Nephron progenitor cell (in vitro differentiated cells): ENCODE measurements at regions not wholly inside any gene's neighbourhood (a gene's known extent, or its start where the extent isn't known, plus 50 kb on each side); places are given as distances from the start of the nearest gene placed in this dataset.

Experiments used
- DNase-seq: peaks from one replicate; pipeline ENCODE4 v3.0.0; 2021
- H3K27ac Mint-ChIP-seq: 2 replicates; pipeline ENCODE4 v1.8.0; 2021; ENCODE audit warnings: mild to moderate bottlenecking, moderate library complexity, mixed read lengths
- H3K27me3 Mint-ChIP-seq: 2 replicates; pipeline ENCODE4 v1.8.0; 2021; ENCODE audit warnings: mild to moderate bottlenecking, low read depth, mixed read lengths; ENCODE audit not compliant: poor library complexity
- H3K36me3 Mint-ChIP-seq: 2 replicates; pipeline ENCODE4 v1.8.0; 2021; ENCODE audit warnings: low read depth, mixed read lengths
- H3K4me1 Mint-ChIP-seq: 2 replicates; pipeline ENCODE4 v1.8.0; 2021; ENCODE audit warnings: mixed read lengths
- H3K4me3 Mint-ChIP-seq: 2 replicates; pipeline ENCODE4 v1.8.0; 2021; ENCODE audit warnings: mild to moderate bottlenecking, moderate library complexity, mixed read lengths
- H3K9me3 Mint-ChIP-seq: 2 replicates; pipeline ENCODE4 v1.8.0; 2021; ENCODE audit warnings: mild to moderate bottlenecking, moderate library complexity, mixed read lengths
- TF ChIP-seq, protein P1 (sequence below): fragments of 200-600 bp; sonication (generic); IDR thresholded peaks from 2 replicates; pipeline ENCODE4 v1.5.0; 2021; ENCODE audit warnings: antibody characterized with exemption

GRCh38 chr4:188363196-188363595, 224.0 kb downstream of the TRIML1 start:
- peaks cover 6% of the 10 kb centered on the region for H3K9me3 Mint-ChIP-seq
- H3K4me1 Mint-ChIP-seq: no peaks in the 10 kb centered on the region
- peaks cover 7% of the 10 kb centered on the region for H3K27me3 Mint-ChIP-seq
- no peak overlapping the region for H3K27ac Mint-ChIP-seq
- H3K36me3 Mint-ChIP-seq: no peaks in the 10 kb centered on the region
- H3K4me3 Mint-ChIP-seq: no peak overlapping the region
- TF ChIP-seq, protein P1, sequence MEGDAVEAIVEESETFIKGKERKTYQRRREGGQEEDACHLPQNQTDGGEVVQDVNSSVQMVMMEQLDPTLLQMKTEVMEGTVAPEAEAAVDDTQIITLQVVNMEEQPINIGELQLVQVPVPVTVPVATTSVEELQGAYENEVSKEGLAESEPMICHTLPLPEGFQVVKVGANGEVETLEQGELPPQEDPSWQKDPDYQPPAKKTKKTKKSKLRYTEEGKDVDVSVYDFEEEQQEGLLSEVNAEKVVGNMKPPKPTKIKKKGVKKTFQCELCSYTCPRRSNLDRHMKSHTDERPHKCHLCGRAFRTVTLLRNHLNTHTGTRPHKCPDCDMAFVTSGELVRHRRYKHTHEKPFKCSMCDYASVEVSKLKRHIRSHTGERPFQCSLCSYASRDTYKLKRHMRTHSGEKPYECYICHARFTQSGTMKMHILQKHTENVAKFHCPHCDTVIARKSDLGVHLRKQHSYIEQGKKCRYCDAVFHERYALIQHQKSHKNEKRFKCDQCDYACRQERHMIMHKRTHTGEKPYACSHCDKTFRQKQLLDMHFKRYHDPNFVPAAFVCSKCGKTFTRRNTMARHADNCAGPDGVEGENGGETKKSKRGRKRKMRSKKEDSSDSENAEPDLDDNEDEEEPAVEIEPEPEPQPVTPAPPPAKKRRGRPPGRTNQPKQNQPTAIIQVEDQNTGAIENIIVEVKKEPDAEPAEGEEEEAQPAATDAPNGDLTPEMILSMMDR: no peak
- DNase-seq: no peak

DNA sequence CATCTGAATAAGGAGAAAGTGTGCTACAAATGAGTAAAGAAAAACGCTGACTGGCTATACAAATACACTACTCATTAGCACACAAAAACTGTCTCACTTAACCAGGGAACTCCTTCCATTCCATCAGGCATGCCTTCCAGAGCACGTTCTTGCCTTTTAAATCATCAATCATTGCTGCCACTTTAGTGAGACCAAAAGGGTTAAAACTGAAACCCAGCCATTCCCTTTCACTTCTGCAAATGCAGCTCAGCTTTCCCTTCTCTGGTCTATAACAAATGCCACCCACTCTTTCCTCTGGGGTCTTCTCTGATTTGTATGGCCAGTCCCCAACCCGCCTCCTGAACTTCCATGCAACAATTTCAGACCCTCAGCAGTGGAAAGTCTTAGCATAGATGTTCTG, 231.5 kb downstream of the TRIML1 start:
- H3K27me3 Mint-ChIP-seq: peaks cover 10% of the 10 kb centered on the region
- TF ChIP-seq, protein P1: no peak
- DNase-seq: no peak
- peaks cover 2% of the 10 kb centered on the region for H3K36me3 Mint-ChIP-seq
- H3K4me1 Mint-ChIP-seq: peaks cover 5% of the 10 kb centered on the region
- H3K27ac Mint-ChIP-seq: no peak overlapping the region
- peaks cover 8% of the 10 kb centered on the region for H3K9me3 Mint-ChIP-seq
- H3K4me3 Mint-ChIP-seq: no peak overlapping the region

DNA sequence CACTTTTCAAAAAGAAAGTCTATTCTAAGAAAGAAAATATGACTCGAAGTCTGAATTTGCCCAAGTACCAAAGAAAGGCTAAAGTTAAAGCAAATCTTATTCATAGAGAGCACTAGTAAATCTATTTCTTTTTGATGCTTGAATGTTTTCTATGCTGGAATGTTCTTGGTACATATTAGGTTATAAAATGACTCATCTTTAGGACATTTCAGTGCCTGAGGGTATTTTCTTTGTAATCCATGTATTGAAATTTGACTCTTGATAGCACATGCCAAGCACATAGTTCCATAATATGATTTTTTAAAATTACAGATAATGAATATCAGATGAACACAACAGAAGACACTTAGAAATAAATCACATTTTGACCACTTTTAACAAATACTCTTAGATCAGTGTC, 232.8 kb downstream of the TRIML1 start:
- no peak overlapping the region for H3K27ac Mint-ChIP-seq
- peaks cover 15% of the 10 kb centered on the region for H3K9me3 Mint-ChIP-seq
- H3K4me1 Mint-ChIP-seq: peaks cover 5% of the 10 kb centered on the region

DNA sequence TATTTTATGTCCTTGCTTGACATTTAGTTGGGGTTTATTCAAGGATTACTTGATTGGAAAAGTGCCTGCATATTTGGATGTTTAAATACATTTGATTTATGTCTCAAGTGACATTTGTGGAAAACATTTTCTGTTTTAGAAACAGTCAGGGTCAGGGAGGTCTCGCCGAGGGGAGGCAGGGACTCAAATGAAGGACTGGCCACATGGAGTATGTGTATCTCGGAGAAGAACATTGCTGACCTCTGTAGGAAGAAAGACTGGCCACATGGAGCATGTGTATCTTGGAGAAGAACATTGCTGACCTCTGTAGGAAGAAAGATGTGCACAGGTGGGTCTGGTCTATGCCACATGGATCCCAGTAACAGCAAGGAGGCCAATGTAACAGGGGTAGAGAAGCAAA, 233.6 kb downstream of the TRIML1 start:
- peaks cover 4% of the 10 kb centered on the region for H3K36me3 Mint-ChIP-seq
- no peak for DNase-seq
- peaks cover 6% of the 10 kb centered on the region for H3K27me3 Mint-ChIP-seq
- peaks cover 17% of the 10 kb centered on the region for H3K9me3 Mint-ChIP-seq
- H3K4me3 Mint-ChIP-seq: no peak overlapping the region
- no peak overlapping the region for H3K27ac Mint-ChIP-seq
- peaks cover 5% of the 10 kb centered on the region for H3K4me1 Mint-ChIP-seq
- TF ChIP-seq, protein P1: no peak

More for the DNA sequence above, 232.8 kb downstream of the TRIML1 start:
- Mint-ChIP-seq H3K27me3 (peaks cover 10% of the 10 kb centered on the region), H3K4me3 (no peak overlapping the region), H3K36me3 (peaks cover 4% of the 10 kb centered on the region)
- TF ChIP-seq, protein P1: no peak
- no peak for DNase-seq

GRCh38 chr4:188374871-188375270, 235.6 kb downstream of the TRIML1 start:
- H3K4me3 Mint-ChIP-seq: no peak overlapping the region
- peaks cover 33% of the 10 kb centered on the region for H3K9me3 Mint-ChIP-seq
- H3K27ac Mint-ChIP-seq: no peak overlapping the region
- TF ChIP-seq, protein P1: no peak
- H3K4me1 Mint-ChIP-seq: peaks cover 5% of the 10 kb centered on the region
- H3K36me3 Mint-ChIP-seq: peaks cover 4% of the 10 kb centered on the region
- DNase-seq: no peak
- H3K27me3 Mint-ChIP-seq: peaks cover 6% of the 10 kb centered on the region

- Mint-ChIP-seq H3K27ac (no peak overlapping the region), H3K4me1 (no peaks in the 10 kb centered on the region), H3K36me3 (peaks cover 4% of the 10 kb centered on the region), H3K27me3 (peaks cover 6% of the 10 kb centered on the region), H3K9me3 (peaks cover 33% of the 10 kb centered on the region), H3K4me3 (no peak overlapping the region)
- TF ChIP-seq, protein P1: no peak
- no peak for DNase-seq
These were observed 238.6 kb downstream of the TRIML1 start for GRCh38 chr4:188377816-188378215.
